ENCODE measurements at regions not wholly inside any gene's neighbourhood (a gene's known extent, or its start where the extent isn't known, plus 50 kb on each side); places are given as distances from the start of the nearest gene placed in this dataset.

DNA sequence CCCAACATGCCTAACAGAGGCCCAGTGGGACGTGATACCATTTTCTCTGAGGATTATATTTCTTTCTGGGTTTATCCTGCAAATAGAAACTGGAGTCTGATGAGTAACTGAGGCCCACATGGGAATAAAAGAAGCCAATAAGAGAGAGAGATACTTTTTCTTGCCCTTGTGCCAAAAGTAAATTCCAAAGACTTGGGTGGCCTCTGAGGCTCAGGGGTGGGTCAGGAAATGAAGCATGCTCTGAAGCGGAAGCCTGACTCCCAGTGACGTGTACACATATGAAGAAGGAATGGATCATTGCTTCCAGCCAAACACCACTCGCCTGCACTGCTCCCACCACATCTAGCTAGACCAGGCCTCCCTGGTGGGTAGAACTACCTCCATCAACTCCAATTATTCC, 273.6 kb upstream of the NCKAP5 start:
- no peaks in the 10 kb centered on the region for H3K36me3 ChIP-seq (ENCODE audit: control insufficient read depth in 3 of 3, insufficient read depth in 3 of 3, low read length in 3 of 3)
- peaks cover 3 to 8% (median 5%) of the 10 kb centered on the region in 3 donors for H3K4me1 ChIP-seq (ENCODE audit: control insufficient read depth in 3 of 3, insufficient read depth in 3 of 3, low read length in 3 of 3)
- H3K4me3 ChIP-seq (ENCODE audit: low read length in 3 of 3): no peak overlapping the region
- no peaks in the 10 kb centered on the region for H3K9me3 ChIP-seq (ENCODE audit: control insufficient read depth in 3 of 3, low read length in 3 of 3)
- peaks cover 0 to 2% (median 0%) of the 10 kb centered on the region in 3 donors for H3K27me3 ChIP-seq (ENCODE audit: control insufficient read depth in 3 of 3, insufficient read depth in 3 of 3, low read length in 3 of 3)
- H3K9ac ChIP-seq (ENCODE audit: low read depth in 1 of 3, low read length in 3 of 3): no peak overlapping the region
- no peak overlapping the region for H3K27ac ChIP-seq (ENCODE audit: low read depth, low read length)

DNA sequence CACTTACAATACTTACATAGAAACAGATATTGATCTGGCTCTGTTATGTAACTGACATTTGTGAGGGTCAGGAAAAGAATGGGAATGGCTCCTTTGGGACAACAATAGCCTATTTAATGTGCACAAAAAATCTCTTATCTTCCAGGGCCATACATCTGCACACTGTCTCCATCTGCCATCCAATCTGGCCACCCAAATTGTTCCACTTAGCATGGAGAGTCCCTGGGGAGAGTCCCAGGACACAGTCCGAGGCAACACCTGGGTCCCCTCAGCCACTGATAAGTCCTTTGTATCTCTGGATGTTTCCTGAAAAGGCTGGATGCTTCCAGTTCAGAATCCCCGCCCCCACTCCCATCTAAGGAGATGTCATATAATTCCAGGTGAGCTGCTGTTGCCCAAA, 274.2 kb upstream of the NCKAP5 start:
- H3K9me3 ChIP-seq (ENCODE audit: control insufficient read depth in 3 of 3, low read length in 3 of 3): no peaks in the 10 kb centered on the region
- no peak overlapping the region for H3K9ac ChIP-seq (ENCODE audit: low read depth in 1 of 3, low read length in 3 of 3)
- H3K27ac ChIP-seq (ENCODE audit: low read depth, low read length): no peak overlapping the region
- no peak overlapping the region for H3K4me3 ChIP-seq (ENCODE audit: low read length in 3 of 3)
- H3K36me3 ChIP-seq (ENCODE audit: control insufficient read depth in 3 of 3, insufficient read depth in 3 of 3, low read length in 3 of 3): no peaks in the 10 kb centered on the region
- H3K27me3 ChIP-seq (ENCODE audit: control insufficient read depth in 3 of 3, insufficient read depth in 3 of 3, low read length in 3 of 3): peaks cover 0 to 2% (median 0%) of the 10 kb centered on the region in 3 donors
- peaks cover 3 to 8% (median 5%) of the 10 kb centered on the region in 3 donors for H3K4me1 ChIP-seq (ENCODE audit: control insufficient read depth in 3 of 3, insufficient read depth in 3 of 3, low read length in 3 of 3)

DNA sequence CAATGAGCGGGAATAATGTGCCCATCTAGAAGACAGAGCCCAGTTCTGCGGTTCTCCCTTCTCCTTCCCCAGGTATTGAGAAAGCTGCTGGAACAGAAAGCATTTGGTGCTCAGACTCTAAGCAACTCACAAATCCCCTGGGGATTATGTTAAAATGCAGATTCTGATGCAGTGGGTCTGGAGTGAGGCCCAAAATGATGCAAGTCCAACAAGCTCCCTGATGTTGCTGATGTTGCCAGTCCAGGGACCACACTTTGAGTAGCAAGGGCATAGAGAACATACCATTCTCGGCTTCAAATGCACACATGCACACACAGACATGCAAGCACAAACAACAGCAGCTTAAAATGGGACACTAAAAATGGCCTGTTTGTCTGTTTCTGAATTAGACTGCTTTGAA, 274.8 kb upstream of the NCKAP5 start:
- H3K36me3 ChIP-seq (ENCODE audit: control insufficient read depth in 3 of 3, insufficient read depth in 3 of 3, low read length in 3 of 3): no peaks in the 10 kb centered on the region
- H3K27ac ChIP-seq (ENCODE audit: low read depth, low read length): no peak overlapping the region
- no peak overlapping the region for H3K9ac ChIP-seq (ENCODE audit: low read depth in 1 of 3, low read length in 3 of 3)
- H3K27me3 ChIP-seq (ENCODE audit: control insufficient read depth in 3 of 3, insufficient read depth in 3 of 3, low read length in 3 of 3): peaks cover 0 to 2% (median 0%) of the 10 kb centered on the region in 3 donors
- H3K4me1 ChIP-seq (ENCODE audit: control insufficient read depth in 3 of 3, insufficient read depth in 3 of 3, low read length in 3 of 3): peaks cover 3 to 8% (median 5%) of the 10 kb centered on the region in 3 donors
- H3K9me3 ChIP-seq (ENCODE audit: control insufficient read depth in 3 of 3, low read length in 3 of 3): no peaks in the 10 kb centered on the region
- H3K4me3 ChIP-seq (ENCODE audit: low read length in 3 of 3): no peak overlapping the region

- peaks cover 3 to 8% (median 5%) of the 10 kb centered on the region in 3 donors for H3K4me1 ChIP-seq (ENCODE audit: control insufficient read depth in 3 of 3, insufficient read depth in 3 of 3, low read length in 3 of 3)
- H3K4me3 ChIP-seq (ENCODE audit: low read length in 3 of 3): no peak overlapping the region
- no peaks in the 10 kb centered on the region for H3K9me3 ChIP-seq (ENCODE audit: control insufficient read depth in 3 of 3, low read length in 3 of 3)
- no peaks in the 10 kb centered on the region for H3K36me3 ChIP-seq (ENCODE audit: control insufficient read depth in 3 of 3, insufficient read depth in 3 of 3, low read length in 3 of 3)
- peaks cover 0 to 2% (median 0%) of the 10 kb centered on the region in 3 donors for H3K27me3 ChIP-seq (ENCODE audit: control insufficient read depth in 3 of 3, insufficient read depth in 3 of 3, low read length in 3 of 3)
- no peak overlapping the region for H3K9ac ChIP-seq (ENCODE audit: low read depth in 1 of 3, low read length in 3 of 3)
- no peak overlapping the region for H3K27ac ChIP-seq (ENCODE audit: low read depth, low read length)
Measured at GRCh38 chr2:133843551-133843950, 275.3 kb upstream of the NCKAP5 start.

DNA sequence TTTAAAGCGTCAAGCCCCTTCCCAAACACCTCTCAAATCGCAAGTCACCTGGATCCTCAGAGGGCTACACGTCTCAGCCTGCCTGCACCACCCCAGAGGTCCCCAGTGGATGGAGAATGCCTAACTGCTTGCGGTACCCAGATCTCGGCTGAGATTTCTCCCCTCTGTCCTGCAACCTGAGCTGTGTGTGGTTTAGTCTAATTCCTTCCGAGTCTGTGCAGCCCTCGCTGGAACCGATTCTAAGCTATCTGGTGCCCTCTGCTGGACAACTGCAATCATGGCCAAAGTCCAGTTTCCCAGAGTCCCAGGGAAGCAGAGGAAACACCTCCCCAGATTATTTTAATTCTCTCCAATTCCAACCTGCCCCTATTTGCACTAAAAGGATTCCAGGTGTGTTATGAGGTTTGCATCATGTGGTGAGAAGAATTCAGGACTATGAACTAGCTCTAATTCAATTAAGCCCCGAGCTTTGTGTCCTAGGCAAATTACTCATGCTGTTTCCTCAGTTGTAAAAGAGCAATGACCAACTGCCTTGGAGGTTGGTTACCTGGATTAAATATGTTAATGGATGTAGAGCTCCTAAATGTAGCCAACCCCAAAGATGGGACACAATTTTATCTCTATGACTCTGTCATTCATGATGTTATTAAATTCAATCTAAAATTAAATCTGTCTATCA, 276.1 kb upstream of the NCKAP5 start:
- no peaks in the 10 kb centered on the region for H3K36me3 ChIP-seq (ENCODE audit: control insufficient read depth in 3 of 3, insufficient read depth in 3 of 3, low read length in 3 of 3)
- H3K27ac ChIP-seq (ENCODE audit: low read depth, low read length): no peak overlapping the region
- peaks cover 3 to 8% (median 5%) of the 10 kb centered on the region in 3 donors for H3K4me1 ChIP-seq (ENCODE audit: control insufficient read depth in 3 of 3, insufficient read depth in 3 of 3, low read length in 3 of 3)
- H3K9me3 ChIP-seq (ENCODE audit: control insufficient read depth in 3 of 3, low read length in 3 of 3): no peaks in the 10 kb centered on the region
- H3K4me3 ChIP-seq (ENCODE audit: low read length in 3 of 3): no peak overlapping the region
- H3K27me3 ChIP-seq (ENCODE audit: control insufficient read depth in 3 of 3, insufficient read depth in 3 of 3, low read length in 3 of 3): peaks cover 0 to 2% (median 0%) of the 10 kb centered on the region in 3 donors
- H3K9ac ChIP-seq (ENCODE audit: low read depth in 1 of 3, low read length in 3 of 3): no peak overlapping the region

DNA sequence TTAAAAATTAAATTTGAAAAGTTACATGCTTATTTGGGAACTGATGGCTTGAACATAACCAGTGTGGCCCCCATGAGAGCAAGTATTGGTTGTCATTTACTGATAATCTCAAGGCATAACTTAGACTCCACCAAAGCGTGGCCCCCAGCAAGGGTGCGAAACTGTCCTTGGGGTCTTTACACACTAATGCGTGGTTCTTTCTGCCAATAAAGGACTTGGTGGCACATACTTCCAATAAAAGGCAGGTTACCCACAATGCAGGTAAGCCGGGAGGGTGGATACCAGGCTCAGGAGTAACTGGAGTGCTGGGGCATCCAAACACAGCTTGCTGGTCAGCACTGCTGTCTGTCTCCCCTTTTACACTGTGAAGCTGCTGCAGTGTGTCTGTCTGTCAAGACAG, 278.2 kb upstream of the NCKAP5 start:
- H3K36me3 ChIP-seq (ENCODE audit: control insufficient read depth in 3 of 3, insufficient read depth in 3 of 3, low read length in 3 of 3): no peaks in the 10 kb centered on the region
- H3K9ac ChIP-seq (ENCODE audit: low read depth in 1 of 3, low read length in 3 of 3): no peak overlapping the region
- H3K27ac ChIP-seq (ENCODE audit: low read depth, low read length): no peak overlapping the region
- peaks cover 0 to 2% (median 0%) of the 10 kb centered on the region in 3 donors for H3K27me3 ChIP-seq (ENCODE audit: control insufficient read depth in 3 of 3, insufficient read depth in 3 of 3, low read length in 3 of 3)
- H3K9me3 ChIP-seq (ENCODE audit: control insufficient read depth in 3 of 3, low read length in 3 of 3): no peaks in the 10 kb centered on the region
- H3K4me1 ChIP-seq (ENCODE audit: control insufficient read depth in 3 of 3, insufficient read depth in 3 of 3, low read length in 3 of 3): peaks cover 3 to 7% (median 4%) of the 10 kb centered on the region in 3 donors
- H3K4me3 ChIP-seq (ENCODE audit: low read length in 3 of 3): no peak overlapping the region

- no peaks in the 10 kb centered on the region for H3K36me3 ChIP-seq (ENCODE audit: control insufficient read depth in 3 of 3, insufficient read depth in 3 of 3, low read length in 3 of 3)
- peaks cover 0 to 2% (median 0%) of the 10 kb centered on the region in 3 donors for H3K27me3 ChIP-seq (ENCODE audit: control insufficient read depth in 3 of 3, insufficient read depth in 3 of 3, low read length in 3 of 3)
- no peak overlapping the region for H3K4me3 ChIP-seq (ENCODE audit: low read length in 3 of 3)
- no peak overlapping the region for H3K27ac ChIP-seq (ENCODE audit: low read depth, low read length)
- no peaks in the 10 kb centered on the region for H3K9me3 ChIP-seq (ENCODE audit: control insufficient read depth in 3 of 3, low read length in 3 of 3)
- H3K4me1 ChIP-seq (ENCODE audit: control insufficient read depth in 3 of 3, insufficient read depth in 3 of 3, low read length in 3 of 3): peaks cover 0 to 3% (median 0%) of the 10 kb centered on the region in 3 donors
- no peak overlapping the region for H3K9ac ChIP-seq (ENCODE audit: low read depth in 1 of 3, low read length in 3 of 3)
Measured at GRCh38 chr2:133847591-133847990, 279.3 kb upstream of the NCKAP5 start.

GRCh38 chr2:133848111-133848649, 279.9 kb upstream of the NCKAP5 start:
- H3K4me1 ChIP-seq (ENCODE audit: control insufficient read depth in 3 of 3, insufficient read depth in 3 of 3, low read length in 3 of 3): peaks cover 0 to 3% (median 0%) of the 10 kb centered on the region in 3 donors
- H3K36me3 ChIP-seq (ENCODE audit: control insufficient read depth in 3 of 3, insufficient read depth in 3 of 3, low read length in 3 of 3): no peaks in the 10 kb centered on the region
- no peak overlapping the region for H3K9ac ChIP-seq (ENCODE audit: low read depth in 1 of 3, low read length in 3 of 3)
- H3K27me3 ChIP-seq (ENCODE audit: control insufficient read depth in 3 of 3, insufficient read depth in 3 of 3, low read length in 3 of 3): peaks cover 0 to 2% (median 0%) of the 10 kb centered on the region in 3 donors
- H3K4me3 ChIP-seq (ENCODE audit: low read length in 3 of 3): no peak overlapping the region
- no peak overlapping the region for H3K27ac ChIP-seq (ENCODE audit: low read depth, low read length)
- no peaks in the 10 kb centered on the region for H3K9me3 ChIP-seq (ENCODE audit: control insufficient read depth in 3 of 3, low read length in 3 of 3)

- no peak overlapping the region for H3K9ac ChIP-seq (ENCODE audit: low read depth in 1 of 3, low read length in 3 of 3)
- H3K36me3 ChIP-seq (ENCODE audit: control insufficient read depth in 3 of 3, insufficient read depth in 3 of 3, low read length in 3 of 3): no peaks in the 10 kb centered on the region
- H3K27ac ChIP-seq (ENCODE audit: low read depth, low read length): no peak overlapping the region
- H3K4me3 ChIP-seq (ENCODE audit: low read length in 3 of 3): no peak overlapping the region
- H3K27me3 ChIP-seq (ENCODE audit: control insufficient read depth in 3 of 3, insufficient read depth in 3 of 3, low read length in 3 of 3): peaks cover 0 to 2% (median 0%) of the 10 kb centered on the region in 3 donors
- no peaks in the 10 kb centered on the region for H3K4me1 ChIP-seq (ENCODE audit: control insufficient read depth in 3 of 3, insufficient read depth in 3 of 3, low read length in 3 of 3)
- no peaks in the 10 kb centered on the region for H3K9me3 ChIP-seq (ENCODE audit: control insufficient read depth in 3 of 3, low read length in 3 of 3)
Measured at GRCh38 chr2:133849341-133849740, 281.1 kb upstream of the NCKAP5 start.

- Histone ChIP-seq H3K27me3 (ENCODE audit: control insufficient read depth in 3 of 3, insufficient read depth in 3 of 3, low read length in 3 of 3) (peaks cover 0 to 6% (median 3%) of the 10 kb centered on the region in 3 donors), H3K27ac (ENCODE audit: low read depth, low read length) (no peak overlapping the region), H3K4me1 (ENCODE audit: control insufficient read depth in 3 of 3, insufficient read depth in 3 of 3, low read length in 3 of 3) (no peaks in the 10 kb centered on the region), H3K36me3 (ENCODE audit: control insufficient read depth in 3 of 3, insufficient read depth in 3 of 3, low read length in 3 of 3) (no peaks in the 10 kb centered on the region), H3K4me3 (ENCODE audit: low read length in 3 of 3) (no peak overlapping the region), H3K9ac (ENCODE audit: low read depth in 1 of 3, low read length in 3 of 3) (no peak overlapping the region), H3K9me3 (ENCODE audit: control insufficient read depth in 3 of 3, low read length in 3 of 3) (no peaks in the 10 kb centered on the region)
Measured at GRCh38 chr2:133854603-133855200, 286.4 kb upstream of the NCKAP5 start.
